ENCODE measurements at regions not wholly inside any gene's neighbourhood (a gene's known extent, or its start where the extent isn't known, plus 50 kb on each side); places are given as distances from the start of the nearest gene placed in this dataset.
A peak's percentile ranks its signal among the peaks of the same experiment; 100 is the strongest.

- WGBS, result 72% methylated on average over 5 of the region's 5 CpGs
- intact Hi-C loops (cut with DNase I), result no loop called here
- no peak overlapping the region for H3K4me3 ChIP-seq
- no peaks in the 10 kb centered on the region for H3K27me3 ChIP-seq
- H3K27ac ChIP-seq (replicated peaks in 1 of 4), result peak overlapping the region in 2 of 4 donors; percentile 17 to 51
- H3K4me1 ChIP-seq, result peaks cover 0 to 33% (median 7%) of the 10 kb centered on the region in 4 donors
- no peak for TF ChIP-seq EP300 (IDR thresholded peaks at IDR 0.05)
- no peaks in the 10 kb centered on the region for H3K9me3 ChIP-seq
- H3K36me3 ChIP-seq, result no peaks in the 10 kb centered on the region
- DNase-seq (ENCODE audit: extremely low spot score), result no peak
These were observed 151.0 kb upstream of the HEY2 start for GRCh38 chr6:125598422-125598821.

- Histone ChIP-seq H3K4me3 (no peak overlapping the region), H3K4me1 (no peaks in the 10 kb centered on the region), H3K27ac (replicated peaks in 1 of 4) (no peak overlapping the region), H3K9me3 (peaks cover 0 to 8% (median 0%) of the 10 kb centered on the region in 4 donors), H3K36me3 (no peaks in the 10 kb centered on the region), H3K27me3 (no peaks in the 10 kb centered on the region)
- DNase-seq (ENCODE audit: extremely low spot score), result no peak
- TF ChIP-seq POLR2AphosphoS5 (IDR thresholded peaks at IDR 0.05) (no peak), CTCF (IDR thresholded peaks at IDR 0.05) (no peak)
- WGBS, result 89% methylated on average over 1 of the region's 1 CpG
- intact Hi-C loops (cut with DNase I), result no loop called here
These were observed 145.2 kb upstream of the HEY2 start for GRCh38 chr6:125604257-125604656.

- no peaks in the 10 kb centered on the region for H3K27me3 ChIP-seq
- no peaks in the 10 kb centered on the region for H3K9me3 ChIP-seq
- H3K4me3 ChIP-seq, result peak overlapping the region in 3 of 4 donors; percentile 14 to 35 (median 35)
- no peak for DNase-seq (ENCODE audit: extremely low spot score)
- WGBS, result 32% methylated on average over 10 of the region's 11 CpGs
- H3K36me3 ChIP-seq, result no peaks in the 10 kb centered on the region
- peaks cover 4 to 21% (median 16%) of the 10 kb centered on the region in 4 donors for H3K4me1 ChIP-seq
- TF ChIP-seq EP300 (IDR thresholded peaks at IDR 0.05) (no peak), POLR2A (IDR thresholded peaks at IDR 0.05; ENCODE audit: low read depth) (no peak), POLR2AphosphoS5 (IDR thresholded peaks at IDR 0.05) (no peak), CTCF (IDR thresholded peaks at IDR 0.05) (no peak)
- intact Hi-C loops (cut with DNase I), result no loop called here
- H3K27ac ChIP-seq (replicated peaks in 1 of 4), result peak overlapping the region in 2 of 4 donors; percentile 38 to 43
These were observed 137.7 kb upstream of the HEY2 start for GRCh38 chr6:125611573-125612344.

- Histone ChIP-seq H3K36me3 (no peaks in the 10 kb centered on the region), H3K27ac (replicated peaks in 1 of 4) (peak overlapping the region in 1 of 4 donors; percentile 43), H3K9me3 (no peaks in the 10 kb centered on the region), H3K4me3 (peak overlapping the region in 1 of 4 donors; percentile 35), H3K4me1 (peaks cover 4 to 21% (median 16%) of the 10 kb centered on the region in 4 donors), H3K27me3 (no peaks in the 10 kb centered on the region)
- intact Hi-C loops (cut with DNase I), result no loop called here
- DNase-seq (ENCODE audit: extremely low spot score), result no peak
- no peak for TF ChIP-seq EP300 (IDR thresholded peaks at IDR 0.05)
- TF ChIP-seq POLR2A (IDR thresholded peaks at IDR 0.05; ENCODE audit: low read depth), result no peak
- no peak for TF ChIP-seq CTCF (IDR thresholded peaks at IDR 0.05)
- TF ChIP-seq POLR2AphosphoS5 (IDR thresholded peaks at IDR 0.05), result no peak
- 46% methylated on average over 3 of the region's 3 CpGs for WGBS
These were observed 137.0 kb upstream of the HEY2 start for GRCh38 chr6:125612345-125612846.

GRCh38 chr6:125618629-125619028 is 130.8 kb upstream of the HEY2 start:
- Histone ChIP-seq H3K27ac (replicated peaks in 1 of 4) (no peak overlapping the region), H3K27me3 (no peaks in the 10 kb centered on the region), H3K9me3 (no peaks in the 10 kb centered on the region), H3K4me3 (no peak overlapping the region), H3K36me3 (no peaks in the 10 kb centered on the region), H3K4me1 (peaks cover 0 to 6% (median 0%) of the 10 kb centered on the region in 4 donors)
- intact Hi-C loops (cut with DNase I), result no loop called here
- no peak for DNase-seq (ENCODE audit: extremely low spot score)
- TF ChIP-seq POLR2AphosphoS5 (IDR thresholded peaks at IDR 0.05) (no peak), POLR2A (IDR thresholded peaks at IDR 0.05; ENCODE audit: low read depth) (no peak), CTCF (IDR thresholded peaks at IDR 0.05) (no peak), EP300 (IDR thresholded peaks at IDR 0.05) (no peak)
- WGBS, result 70% methylated on average over 1 of the region's 1 CpG
